ENCODE measurements at regions not wholly inside any gene's neighbourhood (a gene's known extent, or its start where the extent isn't known, plus 50 kb on each side); places are given as distances from the start of the nearest gene placed in this dataset.

DNA sequence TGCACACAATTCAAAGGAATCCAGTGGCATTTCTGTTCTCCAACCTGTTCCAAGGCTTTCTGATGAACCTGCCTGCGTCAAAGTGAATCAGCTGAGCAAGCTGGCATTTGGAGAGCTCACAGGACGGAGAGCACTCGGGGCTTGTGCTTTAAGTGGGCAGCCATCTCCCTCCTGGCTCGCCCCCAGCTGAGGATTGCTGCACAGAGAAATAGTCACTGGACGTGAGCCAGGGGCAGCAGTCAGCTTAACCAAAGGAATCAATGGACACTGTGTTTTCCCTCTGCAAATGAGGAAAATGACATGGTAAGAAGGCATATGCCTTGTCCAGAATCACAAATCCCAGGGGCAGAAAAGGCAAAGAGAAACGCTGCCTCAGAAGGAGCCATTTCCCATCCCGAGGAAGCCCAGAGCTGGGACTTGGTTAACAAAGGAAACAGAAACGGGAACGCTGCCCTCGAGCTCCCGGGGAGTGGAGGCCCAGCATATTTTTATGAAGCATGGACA, 299.4 kb downstream of the ZSWIM6 start:
- no peaks in the 10 kb centered on the region for H3K27me3 ChIP-seq (ENCODE audit: control insufficient read depth in 1 of 2, insufficient read depth in 2 of 2, low read length in 2 of 2)
- H3K4me1 ChIP-seq (ENCODE audit: control insufficient read depth in 1 of 2, insufficient read depth in 2 of 2, low read length in 2 of 2): no peaks in the 10 kb centered on the region
- no peak overlapping the region for H3K4me3 ChIP-seq (ENCODE audit: low read depth in 1 of 2, low read length in 2 of 2)
- no peaks in the 10 kb centered on the region for H3K9me3 ChIP-seq (ENCODE audit: control insufficient read depth in 1 of 2, low read length in 2 of 2)
- no peak overlapping the region for H3K27ac ChIP-seq (ENCODE audit: low read depth, low read length)
- no peak overlapping the region for H3K9ac ChIP-seq (ENCODE audit: low read depth in 1 of 2, low read length in 2 of 2)
- no peaks in the 10 kb centered on the region for H3K36me3 ChIP-seq (ENCODE audit: control insufficient read depth in 1 of 2, insufficient read depth in 2 of 2, low read length in 2 of 2)

- H3K4me1 ChIP-seq (ENCODE audit: control insufficient read depth in 1 of 2, insufficient read depth in 2 of 2, low read length in 2 of 2): no peaks in the 10 kb centered on the region
- no peaks in the 10 kb centered on the region for H3K27me3 ChIP-seq (ENCODE audit: control insufficient read depth in 1 of 2, insufficient read depth in 2 of 2, low read length in 2 of 2)
- H3K27ac ChIP-seq (ENCODE audit: low read depth, low read length): no peak overlapping the region
- H3K4me3 ChIP-seq (ENCODE audit: low read depth in 1 of 2, low read length in 2 of 2): no peak overlapping the region
- H3K9ac ChIP-seq (ENCODE audit: low read depth in 1 of 2, low read length in 2 of 2): no peak overlapping the region
- H3K9me3 ChIP-seq (ENCODE audit: control insufficient read depth in 1 of 2, low read length in 2 of 2): no peaks in the 10 kb centered on the region
- no peaks in the 10 kb centered on the region for H3K36me3 ChIP-seq (ENCODE audit: control insufficient read depth in 1 of 2, insufficient read depth in 2 of 2, low read length in 2 of 2)
These were observed 300.0 kb downstream of the ZSWIM6 start for GRCh38 chr5:61632064-61632463.

DNA sequence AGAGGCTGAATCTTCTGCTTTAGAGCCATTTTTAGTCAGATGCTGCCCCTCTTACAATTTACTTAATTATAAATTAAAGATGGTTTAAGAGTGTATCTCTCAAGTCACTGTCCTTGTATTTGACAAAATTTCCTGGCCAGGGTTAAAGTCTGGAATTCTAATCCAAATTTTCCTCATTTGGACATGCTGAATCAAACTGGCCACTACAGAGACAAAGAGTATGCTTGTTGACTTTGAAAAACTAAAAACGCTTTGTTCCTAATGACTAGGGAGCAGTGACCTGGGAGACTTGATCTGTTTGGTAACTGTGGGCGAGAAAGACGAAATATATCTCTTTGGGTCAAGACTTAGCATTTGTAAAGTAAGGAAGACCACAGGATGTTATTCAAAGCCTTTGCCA, 303.2 kb downstream of the ZSWIM6 start:
- Histone ChIP-seq H3K27ac (ENCODE audit: low read depth, low read length) (no peak overlapping the region), H3K9ac (ENCODE audit: low read depth in 1 of 2, low read length in 2 of 2) (no peak overlapping the region), H3K27me3 (ENCODE audit: control insufficient read depth in 1 of 2, insufficient read depth in 2 of 2, low read length in 2 of 2) (no peaks in the 10 kb centered on the region), H3K9me3 (ENCODE audit: control insufficient read depth in 1 of 2, low read length in 2 of 2) (no peaks in the 10 kb centered on the region), H3K4me3 (ENCODE audit: low read depth in 1 of 2, low read length in 2 of 2) (no peak overlapping the region), H3K36me3 (ENCODE audit: control insufficient read depth in 1 of 2, insufficient read depth in 2 of 2, low read length in 2 of 2) (no peaks in the 10 kb centered on the region), H3K4me1 (ENCODE audit: control insufficient read depth in 1 of 2, insufficient read depth in 2 of 2, low read length in 2 of 2) (no peaks in the 10 kb centered on the region)

GRCh38 chr5:61637566-61637965, 305.5 kb downstream of the ZSWIM6 start:
- no peak overlapping the region for H3K4me3 ChIP-seq (ENCODE audit: low read depth in 1 of 2, low read length in 2 of 2)
- H3K9me3 ChIP-seq (ENCODE audit: control insufficient read depth in 1 of 2, low read length in 2 of 2): no peaks in the 10 kb centered on the region
- no peak overlapping the region for H3K9ac ChIP-seq (ENCODE audit: low read depth in 1 of 2, low read length in 2 of 2)
- no peak overlapping the region for H3K27ac ChIP-seq (ENCODE audit: low read depth, low read length)
- no peaks in the 10 kb centered on the region for H3K36me3 ChIP-seq (ENCODE audit: control insufficient read depth in 1 of 2, insufficient read depth in 2 of 2, low read length in 2 of 2)
- H3K27me3 ChIP-seq (ENCODE audit: control insufficient read depth in 1 of 2, insufficient read depth in 2 of 2, low read length in 2 of 2): no peaks in the 10 kb centered on the region
- no peaks in the 10 kb centered on the region for H3K4me1 ChIP-seq (ENCODE audit: control insufficient read depth in 1 of 2, insufficient read depth in 2 of 2, low read length in 2 of 2)

- H3K9ac ChIP-seq (ENCODE audit: low read depth in 1 of 2, low read length in 2 of 2): no peak overlapping the region
- no peaks in the 10 kb centered on the region for H3K4me1 ChIP-seq (ENCODE audit: control insufficient read depth in 1 of 2, insufficient read depth in 2 of 2, low read length in 2 of 2)
- no peaks in the 10 kb centered on the region for H3K9me3 ChIP-seq (ENCODE audit: control insufficient read depth in 1 of 2, low read length in 2 of 2)
- H3K36me3 ChIP-seq (ENCODE audit: control insufficient read depth in 1 of 2, insufficient read depth in 2 of 2, low read length in 2 of 2): no peaks in the 10 kb centered on the region
- no peak overlapping the region for H3K27ac ChIP-seq (ENCODE audit: low read depth, low read length)
- H3K27me3 ChIP-seq (ENCODE audit: control insufficient read depth in 1 of 2, insufficient read depth in 2 of 2, low read length in 2 of 2): no peaks in the 10 kb centered on the region
- H3K4me3 ChIP-seq (ENCODE audit: low read depth in 1 of 2, low read length in 2 of 2): no peak overlapping the region
These were observed 306.4 kb downstream of the ZSWIM6 start for GRCh38 chr5:61638476-61638875.

DNA sequence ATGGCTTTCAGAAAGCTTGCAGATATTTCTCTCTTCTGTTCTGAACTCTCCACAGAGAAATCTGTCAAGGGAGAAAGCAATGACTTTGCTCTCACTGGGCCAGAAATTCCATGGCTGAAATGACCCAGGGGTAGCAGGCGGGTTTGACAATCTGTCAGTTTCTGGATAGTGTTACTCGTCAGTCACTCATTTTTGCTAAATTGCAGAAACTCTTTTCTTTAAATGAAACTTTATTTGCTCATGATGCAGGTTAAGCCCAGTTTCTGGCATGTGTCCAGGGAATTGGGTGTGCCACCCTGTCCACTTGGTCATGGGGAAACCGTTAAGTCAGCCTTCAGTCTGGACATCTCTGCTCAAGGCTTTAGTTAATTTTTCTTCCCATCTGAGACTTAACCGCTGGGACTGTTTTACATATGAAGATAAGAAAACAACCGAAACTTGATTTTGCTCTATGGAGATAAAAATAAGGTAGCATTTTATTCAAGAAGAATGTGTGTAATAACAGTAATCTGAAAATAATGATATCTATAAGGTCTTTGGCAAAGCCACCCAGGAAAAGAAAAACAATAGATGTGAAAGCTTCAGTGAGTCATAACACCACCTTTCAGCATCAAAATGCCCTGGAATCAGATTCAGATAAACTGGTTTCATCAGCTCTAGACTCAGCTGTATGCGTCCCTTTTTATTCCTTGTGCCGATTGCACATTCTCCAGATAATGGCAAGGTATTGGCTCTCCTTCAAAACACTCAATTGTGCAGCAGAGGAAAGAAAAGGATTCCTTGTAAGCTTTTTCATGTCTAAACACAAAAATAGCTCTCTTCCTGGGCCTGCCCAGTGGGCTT, 308.3 kb downstream of the ZSWIM6 start:
- H3K4me1 ChIP-seq (ENCODE audit: control insufficient read depth in 1 of 2, insufficient read depth in 2 of 2, low read length in 2 of 2): no peaks in the 10 kb centered on the region
- no peak overlapping the region for H3K27ac ChIP-seq (ENCODE audit: low read depth, low read length)
- H3K36me3 ChIP-seq (ENCODE audit: control insufficient read depth in 1 of 2, insufficient read depth in 2 of 2, low read length in 2 of 2): no peaks in the 10 kb centered on the region
- H3K27me3 ChIP-seq (ENCODE audit: control insufficient read depth in 1 of 2, insufficient read depth in 2 of 2, low read length in 2 of 2): no peaks in the 10 kb centered on the region
- H3K4me3 ChIP-seq (ENCODE audit: low read depth in 1 of 2, low read length in 2 of 2): no peak overlapping the region
- no peak overlapping the region for H3K9ac ChIP-seq (ENCODE audit: low read depth in 1 of 2, low read length in 2 of 2)
- H3K9me3 ChIP-seq (ENCODE audit: control insufficient read depth in 1 of 2, low read length in 2 of 2): no peaks in the 10 kb centered on the region

GRCh38 chr5:61641748-61642565, 309.9 kb downstream of the ZSWIM6 start:
- Histone ChIP-seq H3K27ac (ENCODE audit: low read depth, low read length) (no peak overlapping the region), H3K9ac (ENCODE audit: low read depth in 1 of 2, low read length in 2 of 2) (no peak overlapping the region), H3K36me3 (ENCODE audit: control insufficient read depth in 1 of 2, insufficient read depth in 2 of 2, low read length in 2 of 2) (no peaks in the 10 kb centered on the region)

DNA sequence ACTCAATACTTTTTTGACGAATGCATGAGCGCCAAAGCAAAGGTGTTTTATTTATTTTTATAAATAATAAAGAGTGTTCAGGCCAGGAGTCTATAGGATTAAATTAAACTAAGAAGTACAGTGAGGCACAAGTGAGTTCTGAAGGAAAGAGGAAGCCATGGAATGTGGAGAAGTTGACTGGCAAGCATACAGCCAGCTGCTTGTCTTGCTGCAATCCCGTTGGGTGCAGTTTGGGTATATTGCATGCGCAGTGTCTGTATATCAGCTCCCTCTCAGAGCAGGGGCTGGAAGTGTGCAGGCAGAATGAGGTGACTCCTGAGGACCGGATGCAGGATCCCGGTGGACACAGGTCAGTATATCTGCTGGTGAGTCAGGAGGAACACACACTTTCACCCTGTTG, 315.6 kb downstream of the ZSWIM6 start:
- Histone ChIP-seq H3K27ac (ENCODE audit: low read depth, low read length) (no peak overlapping the region), H3K4me1 (ENCODE audit: control insufficient read depth in 1 of 2, insufficient read depth in 2 of 2, low read length in 2 of 2) (no peaks in the 10 kb centered on the region), H3K4me3 (ENCODE audit: low read depth in 1 of 2, low read length in 2 of 2) (no peak overlapping the region), H3K36me3 (ENCODE audit: control insufficient read depth in 1 of 2, insufficient read depth in 2 of 2, low read length in 2 of 2) (no peaks in the 10 kb centered on the region), H3K27me3 (ENCODE audit: control insufficient read depth in 1 of 2, insufficient read depth in 2 of 2, low read length in 2 of 2) (peaks cover 3 to 4% of the 10 kb centered on the region in 2 donors), H3K9me3 (ENCODE audit: control insufficient read depth in 1 of 2, low read length in 2 of 2) (no peaks in the 10 kb centered on the region), H3K9ac (ENCODE audit: low read depth in 1 of 2, low read length in 2 of 2) (no peak overlapping the region)

More at GRCh38 chr5:61641748-61642565, 309.9 kb downstream of the ZSWIM6 start:
- no peaks in the 10 kb centered on the region for H3K9me3 ChIP-seq (ENCODE audit: control insufficient read depth in 1 of 2, low read length in 2 of 2)
- H3K4me3 ChIP-seq (ENCODE audit: low read depth in 1 of 2, low read length in 2 of 2): no peak overlapping the region
- no peaks in the 10 kb centered on the region for H3K4me1 ChIP-seq (ENCODE audit: control insufficient read depth in 1 of 2, insufficient read depth in 2 of 2, low read length in 2 of 2)
- H3K27me3 ChIP-seq (ENCODE audit: control insufficient read depth in 1 of 2, insufficient read depth in 2 of 2, low read length in 2 of 2): peaks cover 2 to 4% of the 10 kb centered on the region in 2 donors

DNA sequence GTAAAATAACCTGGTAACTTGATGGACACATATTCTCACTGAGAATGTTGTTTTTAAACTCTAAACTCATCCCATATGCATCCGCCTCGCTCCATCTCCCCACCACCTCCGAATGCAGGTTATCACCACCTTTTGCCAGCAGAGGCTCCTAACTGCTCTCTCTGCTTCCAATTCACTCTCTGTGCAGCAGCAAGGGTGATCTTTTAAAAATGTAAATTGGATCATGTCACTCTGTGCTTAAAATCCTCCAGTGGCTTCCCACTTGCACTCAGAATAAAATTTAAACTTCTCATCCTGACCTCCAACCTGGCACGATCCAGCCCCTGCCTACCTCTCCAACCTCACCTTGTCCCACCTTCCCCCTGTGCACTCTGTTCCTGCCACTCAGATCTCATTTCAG, 317.2 kb downstream of the ZSWIM6 start:
- H3K27ac ChIP-seq (ENCODE audit: low read depth, low read length): no peak overlapping the region
- no peak overlapping the region for H3K9ac ChIP-seq (ENCODE audit: low read depth in 1 of 2, low read length in 2 of 2)
- no peak overlapping the region for H3K4me3 ChIP-seq (ENCODE audit: low read depth in 1 of 2, low read length in 2 of 2)
- H3K9me3 ChIP-seq (ENCODE audit: control insufficient read depth in 1 of 2, low read length in 2 of 2): no peaks in the 10 kb centered on the region
- peaks cover 3 to 4% of the 10 kb centered on the region in 2 donors for H3K27me3 ChIP-seq (ENCODE audit: control insufficient read depth in 1 of 2, insufficient read depth in 2 of 2, low read length in 2 of 2)
- no peaks in the 10 kb centered on the region for H3K36me3 ChIP-seq (ENCODE audit: control insufficient read depth in 1 of 2, insufficient read depth in 2 of 2, low read length in 2 of 2)
- H3K4me1 ChIP-seq (ENCODE audit: control insufficient read depth in 1 of 2, insufficient read depth in 2 of 2, low read length in 2 of 2): no peaks in the 10 kb centered on the region

GRCh38 chr5:61649971-61650370, 317.9 kb downstream of the ZSWIM6 start:
- no peaks in the 10 kb centered on the region for H3K4me1 ChIP-seq (ENCODE audit: control insufficient read depth in 1 of 2, insufficient read depth in 2 of 2, low read length in 2 of 2)
- no peaks in the 10 kb centered on the region for H3K9me3 ChIP-seq (ENCODE audit: control insufficient read depth in 1 of 2, low read length in 2 of 2)
- peaks cover 3 to 4% of the 10 kb centered on the region in 2 donors for H3K27me3 ChIP-seq (ENCODE audit: control insufficient read depth in 1 of 2, insufficient read depth in 2 of 2, low read length in 2 of 2)
- no peak overlapping the region for H3K4me3 ChIP-seq (ENCODE audit: low read depth in 1 of 2, low read length in 2 of 2)
- H3K36me3 ChIP-seq (ENCODE audit: control insufficient read depth in 1 of 2, insufficient read depth in 2 of 2, low read length in 2 of 2): no peaks in the 10 kb centered on the region
- H3K27ac ChIP-seq (ENCODE audit: low read depth, low read length): no peak overlapping the region
- H3K9ac ChIP-seq (ENCODE audit: low read depth in 1 of 2, low read length in 2 of 2): no peak overlapping the region
